RKO (cell line): ENCODE measurements at regions not wholly inside any gene's neighbourhood (a gene's known extent, or its start where the extent isn't known, plus 50 kb on each side); places are given as distances from the start of the nearest gene placed in this dataset.

Experiments
- DNase-seq: peaks from one replicate; pipeline ENCODE4 v3.0.0-alpha.2; 2016; ENCODE audit warnings: low spot score

DNA sequence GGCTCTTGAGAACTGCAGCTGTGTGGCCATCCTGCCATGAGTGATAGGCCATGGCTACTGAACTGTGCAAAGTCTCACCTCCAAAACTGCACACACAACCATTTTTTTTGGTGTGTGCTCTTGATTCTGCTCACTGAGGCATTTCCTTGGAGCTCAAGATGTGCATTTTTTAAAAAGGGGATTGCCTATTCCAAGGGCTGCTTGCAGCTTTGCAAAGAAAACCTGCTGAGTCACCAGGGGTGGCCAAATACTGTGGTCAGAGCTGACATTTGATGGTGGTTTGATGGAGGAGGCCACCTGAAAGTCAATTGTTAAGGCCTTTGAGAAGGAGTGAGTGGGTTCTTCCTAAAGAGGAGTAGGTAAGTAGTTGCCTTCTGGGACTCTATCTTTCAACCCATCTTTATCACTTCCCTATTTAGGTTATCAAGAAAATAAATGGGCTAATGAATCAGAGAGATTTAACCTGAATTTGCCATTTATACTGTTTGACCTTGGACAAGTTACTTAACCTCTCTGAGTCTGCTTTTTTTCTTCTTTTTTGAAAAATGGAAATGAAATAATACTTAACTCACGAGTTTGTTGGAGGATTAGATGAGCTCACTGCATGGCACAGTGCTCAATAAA is 87.9 kb downstream of the CHST2 start:
- no peak for DNase-seq

DNA sequence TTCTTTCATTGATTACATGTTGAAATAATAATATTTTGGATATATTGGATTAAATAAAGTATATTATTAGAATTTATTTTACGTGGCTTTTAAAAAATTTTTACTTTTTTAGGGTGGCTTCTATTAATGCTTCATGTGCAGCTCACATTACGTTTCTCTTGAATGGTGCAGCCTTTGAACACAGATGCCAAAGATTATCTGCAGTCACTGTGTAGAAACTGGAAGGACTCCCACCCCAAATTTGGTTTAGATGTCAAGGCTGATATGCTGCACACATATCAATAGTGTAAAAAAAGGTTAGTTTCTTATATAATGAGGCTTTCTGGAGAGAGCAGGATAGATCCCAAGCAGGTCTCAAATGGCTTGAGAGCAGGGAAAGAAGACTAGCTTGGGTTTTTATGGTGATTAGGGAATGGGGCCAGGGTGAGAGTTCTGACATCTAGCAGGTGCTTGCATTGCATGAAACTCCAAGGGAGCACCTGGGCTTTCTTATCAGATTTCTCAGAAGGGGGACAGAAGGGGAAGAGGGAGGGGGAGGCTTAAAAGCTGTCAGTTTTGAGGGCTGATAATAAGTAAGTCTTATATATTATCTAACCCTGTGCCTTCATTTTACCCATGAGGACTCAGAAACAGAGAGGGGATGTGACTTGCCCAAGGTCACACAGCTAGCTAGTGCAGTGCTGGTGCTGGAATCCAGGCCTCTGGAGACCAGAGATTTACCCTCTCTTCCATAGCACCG is 89.6 kb downstream of the CHST2 start:
- no peak for DNase-seq

DNA sequence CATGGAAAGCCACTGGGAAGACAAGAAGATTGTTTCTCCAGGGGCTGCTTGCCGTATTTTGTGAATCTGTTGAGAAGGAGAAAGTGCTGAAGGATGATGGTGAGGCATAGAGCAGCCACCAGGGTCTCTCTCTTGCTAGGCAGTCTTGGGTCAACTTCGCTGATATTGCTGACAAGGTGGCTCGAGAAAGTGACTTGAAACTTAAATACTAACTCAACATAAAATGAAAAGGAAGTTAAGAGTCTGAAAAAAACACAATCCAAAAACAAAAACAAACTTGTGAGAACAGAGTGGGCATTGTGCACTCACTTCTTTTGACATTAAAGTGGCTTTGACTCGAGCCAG is 90.1 kb downstream of the CHST2 start:
- DNase-seq = no peak

DNA sequence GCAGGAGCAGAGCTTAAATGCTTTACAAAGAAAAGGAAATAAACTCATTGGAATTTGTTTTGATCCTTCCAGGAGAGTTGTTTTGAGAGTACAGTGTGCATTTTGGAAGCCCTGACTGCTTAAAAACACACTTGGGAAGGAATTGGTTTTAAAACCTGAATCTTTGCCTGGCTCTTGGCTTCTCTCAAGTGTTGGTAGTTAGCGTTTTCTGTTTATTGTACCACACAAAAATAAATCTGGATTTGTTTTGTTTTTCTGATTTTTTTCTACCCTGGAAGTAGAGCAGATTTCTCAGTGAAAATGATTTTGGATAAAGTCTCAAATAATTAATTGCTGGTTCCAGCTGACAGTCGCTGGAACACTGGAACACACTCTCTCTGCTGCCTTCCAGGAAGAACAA is 90.6 kb downstream of the CHST2 start:
- DNase-seq = no peak

DNA sequence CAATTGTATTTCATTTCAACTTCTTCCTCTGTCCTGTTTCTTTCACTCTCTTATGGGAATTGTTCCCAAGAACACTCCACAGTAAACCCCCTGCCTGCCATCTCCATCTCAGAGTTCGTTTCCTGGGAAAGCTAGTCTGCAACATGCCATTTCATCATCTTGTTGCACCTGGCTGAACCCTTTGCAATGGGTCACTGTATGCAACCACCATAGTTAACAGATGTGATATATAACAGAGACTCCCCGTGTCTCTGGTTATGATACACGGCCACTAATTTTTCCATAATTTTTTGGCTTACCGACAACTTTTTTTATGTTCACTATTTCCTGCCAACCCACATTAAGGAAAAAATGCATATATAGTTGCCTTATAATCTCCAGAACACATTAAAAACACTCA is 95.5 kb downstream of the CHST2 start:
- no peak for DNase-seq
